HCT116 (cell line): ENCODE measurements at regions not wholly inside any gene's neighbourhood (a gene's known extent, or its start where the extent isn't known, plus 50 kb on each side); places are given as distances from the start of the nearest gene placed in this dataset.

ENCODE experiments used
- ATAC-seq: fragments of 200-7000 bp; cut with Tn5 transposase; 2 replicates; pipeline ENCODE4 v1.9.1; 2020; ENCODE audit warnings: mild to moderate bottlenecking, moderate library complexity
- BruUV-seq: library from RNA; stranded (reverse); fragments of 400-500 nt; replicated peaks from 2 replicates; lab custom pipeline; 2021; lab: Mats Ljungman, UMichigan
- CTCF ChIA-PET: fragments of 300-600 bp; sonication (Branson Sonifier 250); formaldehyde crosslinking; loops from one replicate; lab custom pipeline; 2021; ENCODE audit warnings: antibody characterized with exemption; lab: Charles Lee
- POLR2A ChIA-PET: fragments of 300-600, 350-600 bp; sonication (Branson Sonifier 250); formaldehyde crosslinking; loops from one replicate; lab custom pipeline; 2021; ENCODE audit warnings: antibody characterized with exemption; lab: Charles Lee
- RAD21 ChIA-PET, 2 experiments: fragments of 300-600 bp; sonication (Branson Sonifier 250); formaldehyde crosslinking; loops; one replicate each; lab custom pipeline; 2023; ENCODE audit warnings: low total read pairs in 2 of 2; ENCODE audit not compliant: uncharacterized antibody in 2 of 2, unreplicated experiment in 2 of 2, low non-redundant PET in 1 of 2; lab: Charles Lee
- DNase-seq: peaks from one replicate; pipeline ENCODE4 v3.0.0-alpha.2; 2010; ENCODE audit warnings: low read depth, low spot score
- H2AFZ ChIP-seq: fragments of 200-600 bp; shearing (Covaris generic), sonication (generic); 2 replicates; pipeline ENCODE4 v1.6.1; 2017; ENCODE audit warnings: low read depth, mixed run types, mixed read lengths, antibody characterized with exemption, low read length; ENCODE audit not compliant: poor library complexity, severe bottlenecking
- H3K27ac ChIP-seq: 2 replicates; pipeline ENCODE4 v1.5.1; 2012; ENCODE audit warnings: low read depth, low read length
- H3K27me3 ChIP-seq: fragments of 200-600 bp; sonication (generic); 2 replicates; pipeline ENCODE4 v1.6.1; 2016; ENCODE audit warnings: mixed run types, low read length, mixed read lengths; ENCODE audit not compliant: insufficient read depth
- H3K36me3 ChIP-seq, 2 experiments: fragments of 200-500 bp in 1 of 2; fragments of 200-600 bp in 1 of 2; sonication (Bioruptor generic) in 1 of 2; sonication (generic) in 1 of 2; 2 replicates each; pipeline versions ENCODE4 v1.5.1 to v1.6.1; 2014 to 2016; ENCODE audit warnings: low read length in 2 of 2, inconsistent platforms in 1 of 2, mixed read lengths in 1 of 2, mixed run types in 1 of 2; ENCODE audit not compliant: insufficient read depth in 2 of 2, control insufficient read depth in 1 of 2
- H3K4me1 ChIP-seq, 2 experiments: fragments of 200-600 bp in 1 of 2; sonication (generic) in 1 of 2; 2 replicates each; pipeline versions ENCODE4 v1.5.1 to v1.6.1; 2012 to 2017; ENCODE audit warnings: low read length in 2 of 2, inconsistent platforms in 1 of 2, mild to moderate bottlenecking in 1 of 2, mixed read lengths in 1 of 2, mixed run types in 1 of 2, moderate library complexity in 1 of 2; ENCODE audit not compliant: insufficient read depth in 2 of 2, control insufficient read depth in 1 of 2
- H3K4me2 ChIP-seq: fragments of 200-600 bp; sonication (generic); 2 replicates; pipeline ENCODE4 v1.6.1; 2017; ENCODE audit warnings: mixed run types, low read length, mixed read lengths
- H3K4me3 ChIP-seq, 2 experiments: fragments of 200-600 bp in 1 of 2; sonication (generic) in 1 of 2; replicated peaks in 1 of 2; 2 replicates each; pipeline ENCODE4 v1.5.1; 2011 to 2016; ENCODE audit warnings: low read length in 2 of 2, control low read depth in 1 of 2, low read depth in 1 of 2, mild to moderate bottlenecking in 1 of 2, mixed read lengths in 1 of 2, mixed run types in 1 of 2
- H3K79me2 ChIP-seq: fragments of 200-600 bp; sonication (generic); 2 replicates; pipeline ENCODE4 v1.6.1; 2017; ENCODE audit warnings: mild to moderate bottlenecking, mixed run types, low read length, moderate library complexity, mixed read lengths; ENCODE audit not compliant: insufficient read depth
- H3K9ac ChIP-seq: fragments of 200-600 bp; sonication (generic); 2 replicates; pipeline ENCODE4 v1.6.1; 2016; ENCODE audit warnings: low read length, mixed read lengths
- H3K9me2 ChIP-seq: fragments of 200-600 bp; sonication (generic), shearing (Covaris generic); 2 replicates; pipeline ENCODE4 v1.6.1; 2017; ENCODE audit warnings: mixed run types, mild to moderate bottlenecking, moderate library complexity; ENCODE audit not compliant: insufficient read depth
- H3K9me3 ChIP-seq, 2 experiments: fragments of 200-500 bp in 1 of 2; fragments of 200-600 bp in 1 of 2; sonication (Bioruptor generic) in 1 of 2; sonication (generic) in 1 of 2; 2 replicates each; pipeline ENCODE4 v1.6.1; 2014 to 2017; ENCODE audit warnings: low read length in 2 of 2, mixed read lengths in 2 of 2, inconsistent platforms in 1 of 2, low read depth in 1 of 2, mild to moderate bottlenecking in 1 of 2, mixed run types in 1 of 2, moderate library complexity in 1 of 2; ENCODE audit not compliant: control insufficient read depth in 1 of 2, insufficient read depth in 1 of 2
- H4K20me1 ChIP-seq: fragments of 200-600 bp; sonication (generic), shearing (Covaris generic); 2 replicates; pipeline ENCODE4 v1.6.1; 2017; ENCODE audit warnings: mixed run types, mild to moderate bottlenecking, moderate library complexity; ENCODE audit not compliant: insufficient read depth
- CEBPB ChIP-seq: IDR thresholded peaks from 2 replicates; pipeline ENCODE4 v1.6.1; 2012; ENCODE audit warnings: low read depth
- EZH2phosphoT487 ChIP-seq: fragments of 200-600 bp; IDR thresholded peaks from 2 replicates; pipeline ENCODE4 v1.6.1; 2018; ENCODE audit warnings: antibody characterized with exemption, borderline replicate concordance
- JUND ChIP-seq: IDR thresholded peaks from 2 replicates; pipeline ENCODE4 v1.6.1; 2012
- POLR2A ChIP-seq: IDR thresholded peaks from 2 replicates; pipeline ENCODE4 v1.7.0; 2011; ENCODE audit warnings: borderline replicate concordance; ENCODE audit not compliant: insufficient read depth, insufficient read length; ENCODE audit errors: extremely low read depth
- RAD21 ChIP-seq: IDR thresholded peaks from 2 replicates; pipeline ENCODE4 v1.6.1; 2012; ENCODE audit warnings: low read depth, mild to moderate bottlenecking
- SIN3A ChIP-seq: IDR thresholded peaks from 2 replicates; pipeline ENCODE4 v1.6.1; 2012; ENCODE audit warnings: low read depth
- SRF ChIP-seq: IDR thresholded peaks from 2 replicates; pipeline ENCODE4 v1.6.1; 2012; ENCODE audit warnings: low read depth
- intact Hi-C: fragments of 100-400 bp; cut with micrococcal nuclease; formaldehyde crosslinking; loops from 2 replicates; pipeline ENCODE4 v1.10.0; 2022
- TF ChIP-seq, protein P1 (sequence below): IDR thresholded peaks from 2 replicates; pipeline ENCODE4 v1.6.1; 2012

DNA sequence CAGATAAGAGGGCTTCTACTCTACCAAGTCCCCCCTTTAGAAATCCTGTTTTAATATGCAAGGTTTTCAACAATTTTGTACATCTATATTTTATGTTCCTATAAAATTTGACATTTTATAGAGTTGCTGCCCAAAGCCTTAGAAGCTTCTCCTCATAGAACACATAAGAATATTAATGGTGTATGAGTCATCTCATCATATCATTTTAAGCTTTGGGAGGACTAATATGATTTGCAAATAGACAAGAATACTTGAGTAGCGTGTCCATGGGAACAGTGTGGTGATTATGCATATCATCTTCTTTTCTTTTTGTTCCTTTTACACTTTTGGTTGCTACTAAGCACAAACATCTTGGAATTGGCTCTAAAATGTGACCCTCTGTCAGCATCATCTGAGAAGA is 56.7 kb upstream of the HUWE1 start:
- H3K79me2 ChIP-seq = no peaks in the 10 kb centered on the region
- ChIA-PET POLR2A (no interaction called here), RAD21 (no interaction called here), CTCF (no interaction called here)
- no peaks in the 10 kb centered on the region for H3K9me2 ChIP-seq
- TF ChIP-seq, protein P1, sequence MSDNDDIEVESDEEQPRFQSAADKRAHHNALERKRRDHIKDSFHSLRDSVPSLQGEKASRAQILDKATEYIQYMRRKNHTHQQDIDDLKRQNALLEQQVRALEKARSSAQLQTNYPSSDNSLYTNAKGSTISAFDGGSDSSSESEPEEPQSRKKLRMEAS = no peak
- H3K4me3 ChIP-seq = no peak overlapping the region
- no TSS peak for BruUV-seq
- H3K27ac ChIP-seq = no peak overlapping the region
- H3K27me3 ChIP-seq = no peaks in the 10 kb centered on the region
- H2AFZ ChIP-seq = no peak overlapping the region
- ATAC-seq (no peak), DNase-seq (no peak)
- H3K9me3 ChIP-seq = no peaks in the 10 kb centered on the region
- intact Hi-C loops = no loop called here
- H3K4me1 ChIP-seq = no peaks in the 10 kb centered on the region
- H3K4me2 ChIP-seq = no peak overlapping the region
- H3K36me3 ChIP-seq = no peaks in the 10 kb centered on the region
- H4K20me1 ChIP-seq = no peaks in the 10 kb centered on the region
- no peak overlapping the region for H3K9ac ChIP-seq

DNA sequence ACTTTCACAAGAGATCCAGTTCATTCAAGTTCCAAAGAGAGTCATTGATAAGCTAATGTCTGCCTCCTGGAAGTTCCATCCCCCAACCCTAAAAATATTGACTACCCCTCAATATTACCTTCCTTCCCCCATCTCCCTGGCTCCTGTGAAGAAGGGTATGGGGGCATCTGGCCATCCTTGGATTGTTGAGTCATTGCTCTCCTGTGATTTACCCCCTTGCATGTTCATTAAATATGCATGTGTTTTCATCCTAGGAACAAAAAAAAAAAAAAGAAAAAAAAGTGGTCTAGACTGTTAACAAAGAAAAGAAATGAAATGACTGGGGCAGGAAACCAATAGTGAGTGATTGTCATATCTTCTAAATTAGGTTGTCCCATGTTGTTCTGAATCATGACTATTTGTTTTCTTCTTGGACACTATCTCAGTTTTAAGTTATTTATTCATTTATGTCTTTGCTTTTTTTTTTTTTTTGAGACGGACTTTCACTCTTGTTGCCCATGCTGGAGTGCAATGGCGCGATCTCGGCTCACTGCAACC is 51.9 kb upstream of the HUWE1 start:
- intact Hi-C loops = no loop called here
- POLR2A ChIA-PET = no interaction called here
- Histone ChIP-seq H3K4me1 (no peaks in the 10 kb centered on the region), H4K20me1 (no peaks in the 10 kb centered on the region), H3K4me3 (no peak overlapping the region), H3K79me2 (no peaks in the 10 kb centered on the region), H3K27ac (no peak overlapping the region), H3K9me3 (no peaks in the 10 kb centered on the region), H3K27me3 (no peaks in the 10 kb centered on the region), H3K9ac (no peak overlapping the region), H3K36me3 (no peaks in the 10 kb centered on the region), H2AFZ (no peak overlapping the region), H3K9me2 (no peaks in the 10 kb centered on the region), H3K4me2 (no peak overlapping the region)
- TF ChIP-seq SIN3A (no peak), JUND (no peak), CEBPB (no peak), SRF (no peak), EZH2phosphoT487 (no peak), POLR2A (no peak), RAD21 (no peak)
- CTCF ChIA-PET = no interaction called here
- no peak for ATAC-seq
- BruUV-seq = no TSS peak
- RAD21 ChIA-PET = no interaction called here
- DNase-seq = no peak
